ENCODE measurements at regions not wholly inside any gene's neighbourhood (a gene's known extent, or its start where the extent isn't known, plus 50 kb on each side); places are given as distances from the start of the nearest gene placed in this dataset.

DNA sequence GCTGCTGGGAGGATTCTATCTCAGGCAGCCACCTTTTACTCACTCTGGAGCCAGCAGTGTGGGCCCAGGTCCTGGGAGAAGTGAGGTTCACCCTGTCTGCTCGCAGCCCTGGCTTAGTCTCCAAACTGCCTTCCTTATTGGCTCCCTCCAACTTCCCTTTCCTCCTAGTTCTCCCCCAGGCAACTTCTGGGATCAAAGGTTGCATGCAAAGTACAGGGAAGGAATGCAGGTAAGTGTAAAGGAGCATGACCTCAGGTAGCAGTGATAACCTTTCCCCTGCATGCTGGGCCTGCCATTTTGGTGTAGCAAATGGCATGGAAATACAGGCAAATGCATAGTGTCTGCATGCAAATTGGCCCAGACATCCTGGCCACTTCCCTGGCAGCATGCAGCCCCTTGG is 53.8 kb upstream of the ARAP3 start:
- no peak overlapping the region for H3K4me3 ChIP-seq (ENCODE audit: low read depth, low read length)
- DNase-seq (ENCODE audit: low read depth): no peak
- TF ChIP-seq CTCF (IDR thresholded peaks at IDR 0.05; ENCODE audit: insufficient read depth, low read length, poor library complexity, severe bottlenecking): no peak
- no peaks in the 10 kb centered on the region for H3K36me3 ChIP-seq (ENCODE audit: control insufficient read depth, insufficient read depth, low read length)
- H3K27me3 ChIP-seq (ENCODE audit: control insufficient read depth, insufficient read depth, low read length): peaks cover 17% of the 10 kb centered on the region

DNA sequence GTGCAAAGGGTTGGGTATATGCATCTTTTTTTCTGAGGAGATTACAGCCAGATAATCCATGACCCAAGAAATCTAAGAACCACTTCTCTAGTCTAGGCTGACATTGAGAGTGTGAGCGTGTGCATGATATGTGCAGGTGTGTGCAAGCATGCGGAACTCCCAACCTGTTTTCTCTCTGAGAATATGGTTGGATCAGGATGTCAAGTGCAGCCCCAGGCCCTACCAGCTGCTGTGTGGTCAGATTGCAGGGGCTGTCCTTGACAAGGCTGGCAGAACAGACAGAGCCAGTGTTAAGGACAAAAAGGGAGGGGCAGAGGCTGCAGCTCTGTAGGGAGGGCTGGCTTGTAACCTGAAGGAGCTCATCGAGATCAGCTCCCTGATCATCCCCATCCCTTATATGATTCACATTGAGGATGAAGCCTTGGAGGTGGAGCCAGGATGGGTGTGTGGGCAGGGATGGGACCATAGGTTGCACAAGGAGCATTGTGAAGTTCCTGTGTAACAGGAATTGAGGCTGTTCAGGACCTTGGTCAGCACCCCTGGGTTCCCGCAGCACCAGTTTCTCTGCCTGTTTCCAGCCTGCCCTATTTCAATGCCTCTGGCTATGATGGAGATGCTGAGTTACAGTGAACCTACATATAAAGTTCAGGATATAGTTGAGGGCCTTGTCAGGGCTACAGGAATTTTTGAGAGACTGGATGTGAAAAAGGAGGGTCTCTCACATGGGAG is 52.6 kb upstream of the ARAP3 start:
- no peak for DNase-seq (ENCODE audit: low read depth)
- no peak for TF ChIP-seq CTCF (IDR thresholded peaks at IDR 0.05; ENCODE audit: insufficient read depth, low read length, poor library complexity, severe bottlenecking)
- H3K36me3 ChIP-seq (ENCODE audit: control insufficient read depth, insufficient read depth, low read length): no peaks in the 10 kb centered on the region
- H3K4me3 ChIP-seq (ENCODE audit: low read depth, low read length): no peak overlapping the region
- H3K27me3 ChIP-seq (ENCODE audit: control insufficient read depth, insufficient read depth, low read length): peaks cover 17% of the 10 kb centered on the region

- DNase-seq (ENCODE audit: low read depth): no peak
- peaks cover 21% of the 10 kb centered on the region for H3K27me3 ChIP-seq (ENCODE audit: control insufficient read depth, insufficient read depth, low read length)
- no peaks in the 10 kb centered on the region for H3K36me3 ChIP-seq (ENCODE audit: control insufficient read depth, insufficient read depth, low read length)
- no peak overlapping the region for H3K4me3 ChIP-seq (ENCODE audit: low read depth, low read length)
- no peak for TF ChIP-seq CTCF (IDR thresholded peaks at IDR 0.05; ENCODE audit: insufficient read depth, low read length, poor library complexity, severe bottlenecking)
Measured at GRCh38 chr5:141733198-141733597, 51.2 kb upstream of the ARAP3 start.

DNA sequence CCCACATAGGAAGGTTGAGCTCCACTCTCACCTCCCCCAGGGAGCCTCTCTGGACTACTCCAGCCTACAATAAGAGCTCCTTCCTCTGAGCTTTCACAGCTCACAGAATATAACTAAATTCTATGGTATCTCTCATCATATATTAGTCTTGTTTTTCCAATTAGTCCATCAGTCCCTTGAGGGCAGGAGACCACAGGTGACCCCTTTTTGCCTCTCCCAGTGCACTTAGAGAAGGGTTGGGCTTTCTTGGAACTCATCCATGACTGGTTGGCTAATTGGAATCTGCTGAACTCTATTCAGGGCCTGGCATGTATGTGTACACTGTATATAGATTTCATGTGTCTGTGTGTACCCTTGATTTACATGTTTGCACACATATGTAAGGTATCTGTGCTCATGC is 50.4 kb upstream of the ARAP3 start:
- no peak for TF ChIP-seq CTCF (IDR thresholded peaks at IDR 0.05; ENCODE audit: insufficient read depth, low read length, poor library complexity, severe bottlenecking)
- DNase-seq (ENCODE audit: low read depth): no peak
- no peak overlapping the region for H3K4me3 ChIP-seq (ENCODE audit: low read depth, low read length)
- no peaks in the 10 kb centered on the region for H3K36me3 ChIP-seq (ENCODE audit: control insufficient read depth, insufficient read depth, low read length)
- H3K27me3 ChIP-seq (ENCODE audit: control insufficient read depth, insufficient read depth, low read length): peaks cover 20% of the 10 kb centered on the region
